ENCODE measurements at regions not wholly inside any gene's neighbourhood (a gene's known extent, or its start where the extent isn't known, plus 50 kb on each side); places are given as distances from the start of the nearest gene placed in this dataset.
"Not testable (repeated sequence)": the region's sequence is repeated elsewhere in the genome, so short reads cannot be mapped to it uniquely, and the experiment has no call there.

DNA sequence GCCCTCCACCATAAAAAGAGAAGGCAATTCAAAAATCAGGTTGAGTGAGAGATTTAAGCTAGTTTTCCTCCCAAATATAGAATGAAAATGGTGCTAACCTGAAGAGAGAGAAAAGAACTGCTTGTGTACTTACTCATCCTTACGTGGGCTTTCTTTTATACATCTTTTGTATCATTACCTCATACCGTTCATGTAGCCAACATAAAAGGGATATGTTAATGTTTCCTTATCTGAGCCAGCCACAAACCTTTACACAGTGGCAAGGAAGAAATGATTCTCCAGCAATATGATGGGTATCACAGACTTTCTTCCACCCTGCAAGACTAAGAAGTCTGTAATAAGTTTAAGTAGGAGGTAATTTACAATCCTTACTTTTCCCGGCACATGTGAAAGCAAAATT lies 600.8 kb upstream of the ZNF385D start:
- ATAC-seq (no peak), DNase-seq (ENCODE audit: low spot score in 2 of 2) (no peak)
- H3K9me3 Mint-ChIP-seq, result peaks cover 5 to 13% of the 10 kb centered on the region in 2 donors
- H3K27ac Mint-ChIP-seq, result no peak overlapping the region
- no peaks in the 10 kb centered on the region for H3K36me3 Mint-ChIP-seq

DNA sequence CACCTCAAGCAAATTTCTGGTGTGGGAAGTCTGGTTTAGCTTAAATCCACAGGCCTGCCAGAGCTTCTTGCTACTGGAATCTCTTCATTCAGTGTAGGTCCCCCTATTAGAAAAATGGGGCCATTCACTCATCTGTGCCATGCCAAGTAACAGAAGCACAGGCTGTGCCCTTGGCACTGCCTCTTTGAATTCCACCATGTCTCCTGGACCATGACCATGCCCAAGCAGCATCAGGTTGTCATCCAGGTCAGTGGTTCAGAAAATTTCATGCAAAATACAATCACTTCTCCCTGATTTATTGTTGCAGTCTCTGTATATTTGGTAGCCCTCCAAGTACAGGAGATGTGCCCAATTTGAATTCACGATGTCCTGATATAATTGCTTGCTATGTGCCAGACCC lies 602.1 kb upstream of the ZNF385D start:
- Mint-ChIP-seq H3K36me3 (no peaks in the 10 kb centered on the region), H3K27ac (no peak overlapping the region), H3K9me3 (peaks cover 6 to 13% of the 10 kb centered on the region in 2 donors)
- DNase-seq (ENCODE audit: low spot score in 2 of 2) (no peak), ATAC-seq (no peak)

DNA sequence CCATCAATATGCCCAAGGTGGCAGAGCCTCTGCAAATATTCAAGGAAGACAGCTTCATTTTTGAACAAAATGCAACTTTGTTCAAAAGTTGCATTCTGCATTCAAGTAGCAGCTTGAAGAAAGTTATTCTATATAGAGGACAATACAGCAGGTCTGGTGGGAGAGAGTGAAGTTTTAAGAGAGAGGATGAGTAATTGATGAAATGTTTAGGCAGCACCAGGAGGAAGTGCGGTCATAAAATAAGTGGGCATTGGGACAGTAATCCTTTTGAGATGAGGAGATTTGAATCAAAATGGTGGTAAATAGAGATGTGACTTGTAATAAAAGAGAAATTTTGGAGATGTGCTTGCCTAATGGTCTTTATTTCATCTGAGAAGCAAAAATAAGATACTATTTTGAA lies 607.3 kb upstream of the ZNF385D start:
- peaks cover 10 to 13% of the 10 kb centered on the region in 2 donors for H3K9me3 Mint-ChIP-seq
- ATAC-seq (no peak), DNase-seq (ENCODE audit: low spot score in 2 of 2) (no peak)
- no peak overlapping the region for H3K27ac Mint-ChIP-seq
- H3K36me3 Mint-ChIP-seq, result no peaks in the 10 kb centered on the region

DNA sequence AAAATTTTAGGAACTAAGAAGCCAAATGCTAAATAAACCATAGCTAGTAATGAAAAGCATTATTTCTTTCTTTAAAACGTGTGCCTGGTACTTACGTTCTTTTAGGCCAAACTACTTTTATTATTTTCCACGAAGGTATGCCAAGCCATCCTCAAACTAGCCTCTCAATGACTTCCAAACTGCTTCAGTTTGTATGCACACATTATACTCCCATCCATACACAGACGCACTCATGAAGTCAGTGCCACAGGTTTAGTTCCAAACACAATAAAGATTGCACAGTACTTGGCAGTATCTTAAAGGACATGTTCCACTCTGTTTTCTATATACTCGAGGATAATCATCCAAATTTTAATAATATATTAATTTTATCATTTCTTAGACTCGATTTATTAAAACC lies 609.2 kb upstream of the ZNF385D start:
- H3K27ac Mint-ChIP-seq, result no peak overlapping the region
- DNase-seq (ENCODE audit: low spot score in 2 of 2) (no peak), ATAC-seq (no peak)
- H3K36me3 Mint-ChIP-seq, result no peaks in the 10 kb centered on the region
- H3K9me3 Mint-ChIP-seq, result peaks cover 6 to 8% of the 10 kb centered on the region in 2 donors

DNA sequence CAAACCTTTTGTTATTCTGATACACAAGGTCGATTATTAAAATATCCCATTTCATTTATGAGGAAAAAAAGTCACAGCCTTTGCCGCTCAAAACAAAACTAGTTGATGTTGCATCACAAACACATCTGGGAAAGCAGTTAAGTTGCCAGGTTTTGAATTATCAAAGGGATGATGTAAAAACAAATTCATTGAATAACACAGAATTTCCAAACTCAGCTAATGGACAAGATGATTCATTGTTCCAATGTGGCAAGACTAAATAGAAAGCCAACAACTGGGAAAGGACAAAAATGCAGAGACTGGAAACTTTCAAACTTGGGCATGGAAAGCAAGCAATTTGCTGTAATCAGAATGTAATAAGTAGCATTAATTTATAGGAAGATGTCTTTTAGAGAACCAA lies 610.0 kb upstream of the ZNF385D start:
- no peak for ATAC-seq
- peaks cover 6 to 8% of the 10 kb centered on the region in 2 donors for H3K9me3 Mint-ChIP-seq
- no peak for DNase-seq (ENCODE audit: low spot score in 2 of 2)
- no peak overlapping the region for H3K27ac Mint-ChIP-seq
- H3K36me3 Mint-ChIP-seq, result no peaks in the 10 kb centered on the region

DNA sequence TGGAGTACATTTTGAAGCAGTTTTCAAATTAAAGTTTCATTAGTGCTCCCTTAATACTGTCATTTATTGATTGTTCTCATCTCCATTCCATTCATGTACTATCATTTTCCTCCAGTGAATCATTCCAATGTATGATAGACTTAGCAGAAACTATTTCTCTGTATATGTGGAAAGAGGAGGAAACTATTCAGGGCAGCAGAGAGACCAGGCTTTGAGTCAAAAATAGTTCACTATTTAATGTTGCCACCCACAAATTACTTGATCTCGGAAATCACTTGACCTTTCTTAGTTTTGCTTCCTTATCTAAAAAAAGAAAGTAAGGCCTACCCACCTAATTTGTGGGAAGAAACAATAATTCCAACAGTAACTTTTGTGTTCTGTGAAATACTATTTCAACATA lies 610.5 kb upstream of the ZNF385D start:
- DNase-seq (ENCODE audit: low spot score in 2 of 2) (no peak), ATAC-seq (no peak)
- H3K27ac Mint-ChIP-seq, result no peak overlapping the region
- H3K9me3 Mint-ChIP-seq, result peaks cover 2 to 8% of the 10 kb centered on the region in 2 donors
- no peaks in the 10 kb centered on the region for H3K36me3 Mint-ChIP-seq

DNA sequence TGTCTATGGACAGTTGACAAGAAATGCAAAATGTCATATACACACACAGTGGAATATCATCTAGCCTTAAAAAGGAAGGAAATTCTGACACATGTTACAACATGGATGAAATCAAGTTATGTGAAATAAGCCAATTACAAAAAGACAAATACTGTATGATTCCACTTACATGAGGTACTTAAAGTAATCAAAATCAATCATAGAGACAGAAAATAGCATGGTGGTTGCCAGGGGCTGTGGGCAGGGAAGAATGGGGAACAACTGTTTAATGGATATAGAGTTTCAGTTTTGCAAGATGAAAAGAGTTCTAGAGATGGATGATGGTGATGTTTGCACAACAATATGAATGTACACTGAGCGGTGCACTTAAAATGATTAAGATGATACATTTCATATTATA lies 613.8 kb upstream of the ZNF385D start:
- DNase-seq (ENCODE audit: low spot score in 2 of 2) (no peak), ATAC-seq (no peak)
- no peak overlapping the region for H3K27ac Mint-ChIP-seq
- H3K9me3 Mint-ChIP-seq, result peaks cover 0 to 3% of the 10 kb centered on the region in 2 donors
- no peaks in the 10 kb centered on the region for H3K36me3 Mint-ChIP-seq

DNA sequence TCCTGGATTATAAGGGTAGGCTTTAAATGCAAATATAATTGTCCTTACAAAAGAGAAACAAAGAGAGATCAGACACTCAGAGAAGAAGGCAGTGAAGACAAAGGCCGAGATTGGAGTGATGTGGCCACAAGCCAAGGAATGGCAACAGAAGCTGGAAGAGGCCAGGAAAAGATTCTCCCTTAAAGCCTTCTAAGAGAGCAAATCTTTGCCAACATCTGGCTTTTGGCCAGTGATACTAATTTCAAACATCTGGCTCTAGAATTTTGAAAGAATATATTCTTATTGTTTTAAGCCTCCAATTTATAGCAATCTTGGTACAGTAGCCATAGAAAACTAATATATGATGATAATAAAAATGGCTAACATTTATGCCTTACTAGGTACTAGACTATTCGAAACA lies 615.8 kb upstream of the ZNF385D start:
- Mint-ChIP-seq H3K27ac (no peak overlapping the region), H3K36me3 (peaks cover 10 to 11% of the 10 kb centered on the region in 2 donors), H3K9me3 (peaks cover 3 to 10% of the 10 kb centered on the region in 2 donors)
- DNase-seq (ENCODE audit: low spot score in 2 of 2), result no peak
- ATAC-seq, result no peak

DNA sequence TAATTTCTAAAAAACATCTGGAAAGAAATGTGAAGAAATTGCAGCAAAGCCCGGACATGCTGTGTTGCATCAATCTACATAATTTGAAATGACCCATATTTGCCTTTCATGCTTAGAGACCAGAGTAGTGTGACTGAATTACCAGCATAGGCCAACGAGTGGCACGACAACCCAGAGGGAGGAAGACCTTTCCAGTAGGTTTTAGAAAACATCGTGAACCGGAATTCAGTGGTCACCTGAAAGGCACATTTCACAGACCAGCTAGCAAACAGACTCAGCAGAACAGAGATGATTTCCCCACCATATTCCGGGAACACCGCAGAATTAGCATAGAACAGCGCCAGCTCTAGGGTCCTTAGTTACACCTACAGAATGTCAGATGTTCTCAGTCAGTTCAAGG lies 620.0 kb upstream of the ZNF385D start:
- Mint-ChIP-seq H3K27ac (no peak overlapping the region), H3K9me3 (peaks cover 13 to 21% of the 10 kb centered on the region in 2 donors), H3K36me3 (peaks cover 10 to 18% of the 10 kb centered on the region in 2 donors)
- no peak for DNase-seq (ENCODE audit: low spot score in 2 of 2)
- ATAC-seq, result no peak

DNA sequence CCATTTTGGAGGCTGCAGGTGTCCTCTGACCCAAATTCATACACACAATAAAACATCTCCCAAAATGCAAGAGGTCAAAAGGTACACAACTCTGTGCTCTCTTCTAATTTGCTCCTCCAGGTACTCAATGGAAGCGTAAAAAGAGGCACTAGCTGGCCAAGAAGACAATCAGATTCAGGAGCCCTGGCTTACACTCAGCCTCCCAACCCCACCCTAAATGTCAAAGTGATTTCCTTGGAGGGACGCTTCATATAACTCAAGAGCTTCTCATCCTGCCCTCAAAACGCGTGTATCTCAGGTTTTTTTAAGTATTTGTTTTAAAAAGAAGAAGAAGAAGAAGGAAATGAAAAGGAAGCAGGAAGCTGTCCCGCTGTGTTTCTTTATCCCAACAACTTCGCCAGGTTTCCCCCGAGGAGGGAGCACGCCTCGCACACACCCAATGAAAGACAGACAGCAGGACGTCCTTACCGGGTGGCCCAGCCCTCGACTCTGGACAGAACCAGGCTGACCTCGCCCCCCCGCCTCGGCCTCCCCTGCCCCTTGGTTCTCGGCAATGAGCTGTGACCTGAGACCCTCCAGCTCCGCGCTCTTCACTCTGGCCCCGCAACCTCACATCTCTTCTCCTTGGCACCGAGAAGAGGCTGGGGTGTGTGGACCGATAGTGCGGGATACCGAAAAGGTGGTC lies 620.7 kb upstream of the ZNF385D start:
- ATAC-seq (no peak), DNase-seq (ENCODE audit: low spot score in 2 of 2) (no peak)
- H3K9me3 Mint-ChIP-seq, result peaks cover 13 to 21% of the 10 kb centered on the region in 2 donors
- no peak overlapping the region for H3K27ac Mint-ChIP-seq
- H3K36me3 Mint-ChIP-seq, result peaks cover 10 to 18% of the 10 kb centered on the region in 2 donors

DNA sequence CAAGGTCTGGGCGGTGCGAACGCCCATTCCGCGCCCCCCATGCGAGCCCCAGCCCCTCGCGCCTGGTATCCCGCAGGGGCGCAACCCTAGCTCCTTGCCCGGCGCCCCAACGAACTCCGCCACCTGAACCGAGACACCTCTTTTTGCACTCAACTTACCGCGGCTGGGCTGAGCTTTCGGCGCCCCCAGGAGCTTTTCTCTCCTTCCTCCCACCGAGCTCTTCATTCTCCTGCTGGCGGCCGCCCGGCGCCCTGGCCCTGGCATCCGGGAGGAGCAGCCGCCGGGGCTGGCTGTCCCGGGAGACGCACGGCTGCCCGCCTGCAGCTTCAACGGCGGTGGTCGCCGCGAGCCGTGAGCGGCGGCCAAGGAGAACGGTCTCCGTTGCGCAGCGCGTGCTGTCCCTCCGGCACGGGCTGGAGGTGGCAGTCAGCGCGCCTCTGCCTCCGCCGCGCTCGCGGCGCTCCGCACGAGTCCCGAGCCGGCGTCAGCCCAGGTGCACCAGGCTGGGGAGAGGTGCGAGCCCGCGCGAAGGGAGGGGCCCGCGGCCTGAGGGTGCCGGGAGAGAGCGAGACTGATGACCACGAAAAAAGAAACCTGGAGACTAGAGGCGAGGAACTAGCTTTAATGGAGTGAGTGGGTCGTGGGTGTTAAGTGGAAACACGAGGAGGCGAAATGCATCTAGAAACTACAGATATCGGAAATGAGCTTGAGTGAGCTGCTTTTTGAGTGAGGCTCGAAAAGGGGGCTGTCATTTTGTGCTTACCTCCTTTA lies 621.5 kb upstream of the ZNF385D start:
- Mint-ChIP-seq H3K27ac (no peak overlapping the region), H3K36me3 (peaks cover 10 to 18% of the 10 kb centered on the region in 2 donors), H3K9me3 (peaks cover 13 to 21% of the 10 kb centered on the region in 2 donors)
- ATAC-seq (no peak), DNase-seq (ENCODE audit: low spot score in 2 of 2) (no peak)

DNA sequence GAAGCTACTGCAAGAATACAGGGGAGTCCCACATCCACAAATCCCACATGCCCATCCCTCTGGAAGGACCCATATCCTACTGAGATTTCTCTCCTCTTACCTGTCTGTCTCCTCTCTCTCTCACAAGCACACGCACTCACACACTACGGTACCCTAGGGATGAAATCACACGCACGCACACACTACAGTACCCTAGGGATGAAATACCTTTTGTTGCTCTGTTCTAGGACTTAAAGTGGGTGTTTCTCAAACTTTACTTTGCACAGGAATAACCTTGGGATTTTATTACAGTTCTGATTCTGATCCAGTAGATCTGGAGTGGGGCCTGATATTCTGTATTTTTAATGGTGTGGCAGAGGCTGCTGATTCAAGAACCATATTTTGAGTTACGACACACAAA lies 622.2 kb upstream of the ZNF385D start:
- Mint-ChIP-seq H3K27ac (no peak overlapping the region), H3K36me3 (peaks cover 10 to 18% of the 10 kb centered on the region in 2 donors), H3K9me3 (peaks cover 13 to 21% of the 10 kb centered on the region in 2 donors)
- ATAC-seq (no peak), DNase-seq (ENCODE audit: low spot score in 2 of 2) (no peak)

DNA sequence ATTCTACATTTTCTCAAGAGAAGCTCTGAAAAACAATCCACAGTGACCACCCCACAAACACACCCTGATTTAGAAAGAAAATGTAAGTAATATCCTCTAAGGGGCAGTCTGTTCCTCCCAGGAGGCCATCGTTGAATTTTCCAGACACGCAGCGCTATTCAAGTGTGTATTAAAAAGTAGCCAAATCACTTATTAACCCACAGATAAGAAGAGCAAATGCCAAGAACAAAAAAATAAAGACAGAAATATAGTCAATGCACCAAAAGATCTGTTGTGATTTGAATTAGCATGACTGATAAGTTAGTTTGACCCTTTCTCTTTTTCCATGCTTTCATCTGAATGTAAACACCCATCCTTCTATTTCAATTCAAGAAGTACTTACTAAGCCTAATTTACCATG lies 622.8 kb upstream of the ZNF385D start:
- Mint-ChIP-seq H3K27ac (no peak overlapping the region), H3K36me3 (peaks cover 10 to 18% of the 10 kb centered on the region in 2 donors), H3K9me3 (peaks cover 16 to 26% of the 10 kb centered on the region in 2 donors)
- DNase-seq (ENCODE audit: low spot score in 2 of 2) (no peak), ATAC-seq (no peak)

DNA sequence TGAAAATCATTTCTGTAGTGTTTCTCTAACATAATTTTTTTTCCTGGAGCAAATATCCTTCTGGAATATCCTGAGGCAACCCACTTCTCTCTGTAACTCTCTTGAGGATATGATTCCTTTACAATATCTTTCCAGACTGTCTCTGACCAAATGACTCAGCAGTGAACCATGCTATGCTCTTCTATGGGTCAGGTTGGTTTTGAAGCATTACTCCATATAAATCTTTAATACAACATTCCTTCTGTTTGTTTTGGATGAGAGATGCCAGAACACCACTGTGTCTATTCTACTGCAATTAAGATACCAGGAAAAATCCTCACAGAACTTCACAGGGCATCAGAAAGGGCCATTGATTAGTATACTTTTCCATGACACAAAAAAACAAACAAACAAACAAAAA lies 626.4 kb upstream of the ZNF385D start:
- ATAC-seq (no peak), DNase-seq (ENCODE audit: low spot score in 2 of 2) (no peak)
- Mint-ChIP-seq H3K9me3 (peaks cover 16 to 18% of the 10 kb centered on the region in 2 donors), H3K27ac (no peak overlapping the region), H3K36me3 (peaks cover 0 to 7% of the 10 kb centered on the region in 2 donors)

DNA sequence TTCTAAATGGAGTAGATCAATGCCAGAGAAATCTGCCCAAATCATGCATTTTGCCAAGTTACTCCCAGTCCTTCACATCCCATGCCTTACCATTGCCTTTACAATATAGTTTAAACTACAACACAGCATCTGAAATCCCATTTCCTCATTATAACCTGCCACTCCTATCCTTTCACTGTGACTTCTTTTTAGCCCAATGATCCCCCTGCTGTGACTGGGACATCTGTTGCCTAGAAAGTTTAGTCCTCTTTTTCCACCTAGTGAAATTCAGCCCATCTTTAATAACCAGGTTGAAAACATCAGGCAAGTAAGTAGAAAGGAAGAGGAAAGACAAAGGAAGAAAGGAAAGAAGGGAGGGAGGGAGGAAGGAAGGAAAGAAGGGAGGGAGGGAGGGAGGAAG lies 627.9 kb upstream of the ZNF385D start:
- Mint-ChIP-seq H3K27ac (no peak overlapping the region), H3K36me3 (no peaks in the 10 kb centered on the region), H3K9me3 (peaks cover 11 to 13% of the 10 kb centered on the region in 2 donors)
- no peak for ATAC-seq
- DNase-seq (ENCODE audit: low spot score in 2 of 2), result no peak

DNA sequence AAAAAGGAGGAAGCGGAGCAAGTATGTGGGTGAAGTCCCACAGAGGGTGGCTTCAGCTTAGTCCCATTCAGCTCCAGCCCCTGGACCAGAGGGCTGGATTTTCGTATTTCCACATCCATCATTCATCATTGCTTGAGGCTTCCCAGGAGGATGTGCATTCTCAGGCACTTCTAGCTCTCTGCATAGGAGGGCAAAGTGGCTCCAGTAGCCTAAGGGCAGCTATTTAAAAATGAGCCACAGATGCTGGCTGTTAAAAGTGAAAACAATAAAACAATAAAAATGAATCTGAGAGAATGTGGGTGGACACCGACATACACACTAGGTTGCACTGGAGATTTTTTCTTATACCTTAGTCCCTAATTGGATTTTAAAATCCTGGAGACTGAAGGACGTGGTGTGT lies 629.2 kb upstream of the ZNF385D start:
- ATAC-seq, result no peak
- DNase-seq (ENCODE audit: low spot score in 2 of 2), result no peak
- Mint-ChIP-seq H3K27ac (no peak overlapping the region), H3K9me3 (peaks cover 5% of the 10 kb centered on the region in 2 donors), H3K36me3 (no peaks in the 10 kb centered on the region)

DNA sequence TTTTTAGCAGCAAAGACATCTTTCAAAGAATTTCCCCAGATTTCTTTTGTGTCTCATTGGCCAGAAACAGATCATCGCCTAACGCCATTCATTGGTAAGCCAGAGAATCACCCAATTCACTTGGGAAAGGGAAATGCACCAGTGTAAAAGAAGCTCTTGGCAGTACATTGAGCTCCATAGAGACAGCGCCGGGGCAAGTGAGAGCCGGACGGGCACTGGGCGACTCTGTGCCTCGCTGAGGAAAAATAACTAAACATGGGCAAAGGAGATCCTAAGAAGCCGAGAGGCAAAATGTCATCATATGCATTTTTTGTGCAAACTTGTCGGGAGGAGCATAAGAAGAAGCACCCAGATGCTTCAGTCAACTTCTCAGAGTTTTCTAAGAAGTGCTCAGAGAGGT lies 630.6 kb upstream of the ZNF385D start:
- not testable (repeated sequence) for ATAC-seq; H3K9me3 Mint-ChIP-seq; H3K36me3 Mint-ChIP-seq; DNase-seq (ENCODE audit: low spot score in 2 of 2); H3K27ac Mint-ChIP-seq

DNA sequence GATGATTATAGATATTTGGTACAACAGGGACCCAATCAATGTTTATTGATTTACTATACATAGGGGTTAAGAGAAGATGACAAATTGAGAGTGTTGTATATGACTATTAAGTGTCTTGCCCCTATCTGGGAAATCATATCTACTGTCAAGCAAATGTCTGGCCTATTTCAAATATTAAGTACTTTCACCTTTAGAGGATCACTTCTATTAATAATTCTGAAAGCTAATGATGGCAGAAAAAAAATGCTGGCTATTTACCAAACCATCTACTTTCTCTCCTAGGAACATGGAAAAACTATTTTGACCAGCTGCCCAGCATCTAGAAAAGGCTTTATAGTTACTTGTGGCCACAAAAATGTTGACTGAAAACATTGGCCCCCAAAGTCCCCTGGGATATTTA lies 632.3 kb upstream of the ZNF385D start:
- no peak for DNase-seq (ENCODE audit: low spot score in 2 of 2)

More for the DNA sequence above, 632.3 kb upstream of the ZNF385D start:
- Mint-ChIP-seq H3K27ac (no peak overlapping the region), H3K9me3 (peaks cover 5 to 9% of the 10 kb centered on the region in 2 donors), H3K36me3 (no peaks in the 10 kb centered on the region)
- ATAC-seq, result no peak

Measured in activated naive CD4-positive, alpha-beta T cell treated with anti-CD3 and anti-CD28 coated beads, Interleukin-2, amount 50 U/mL, for 72 hours (primary cell).